ENCODE measurements at regions not wholly inside any gene's neighbourhood (a gene's known extent, or its start where the extent isn't known, plus 50 kb on each side); places are given as distances from the start of the nearest gene placed in this dataset.

DNA sequence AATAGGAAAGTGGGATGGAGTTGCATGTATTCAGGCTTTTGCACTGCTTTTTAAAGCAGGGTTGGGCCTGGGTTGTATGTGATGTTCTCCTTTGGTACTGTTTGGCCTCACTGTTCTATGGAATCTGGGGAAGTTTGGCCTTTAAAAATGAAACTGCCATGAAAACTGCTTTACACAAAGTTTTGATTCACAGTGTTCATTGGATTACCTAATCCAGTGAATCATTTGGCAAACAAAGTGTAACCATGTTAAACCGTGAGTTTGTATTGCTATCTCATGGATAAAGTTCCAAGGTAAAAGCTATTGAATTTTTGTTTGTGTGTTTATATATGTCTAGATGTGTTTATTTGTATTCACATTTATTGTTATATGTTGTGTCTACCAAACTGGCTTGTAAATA, 1658.6 kb downstream of the OLFM4 start:
- no peak for TF ChIP-seq EZH2 (IDR thresholded peaks at IDR 0.05; ENCODE audit: low read length, missing control alignments)
- TF ChIP-seq, protein P1, sequence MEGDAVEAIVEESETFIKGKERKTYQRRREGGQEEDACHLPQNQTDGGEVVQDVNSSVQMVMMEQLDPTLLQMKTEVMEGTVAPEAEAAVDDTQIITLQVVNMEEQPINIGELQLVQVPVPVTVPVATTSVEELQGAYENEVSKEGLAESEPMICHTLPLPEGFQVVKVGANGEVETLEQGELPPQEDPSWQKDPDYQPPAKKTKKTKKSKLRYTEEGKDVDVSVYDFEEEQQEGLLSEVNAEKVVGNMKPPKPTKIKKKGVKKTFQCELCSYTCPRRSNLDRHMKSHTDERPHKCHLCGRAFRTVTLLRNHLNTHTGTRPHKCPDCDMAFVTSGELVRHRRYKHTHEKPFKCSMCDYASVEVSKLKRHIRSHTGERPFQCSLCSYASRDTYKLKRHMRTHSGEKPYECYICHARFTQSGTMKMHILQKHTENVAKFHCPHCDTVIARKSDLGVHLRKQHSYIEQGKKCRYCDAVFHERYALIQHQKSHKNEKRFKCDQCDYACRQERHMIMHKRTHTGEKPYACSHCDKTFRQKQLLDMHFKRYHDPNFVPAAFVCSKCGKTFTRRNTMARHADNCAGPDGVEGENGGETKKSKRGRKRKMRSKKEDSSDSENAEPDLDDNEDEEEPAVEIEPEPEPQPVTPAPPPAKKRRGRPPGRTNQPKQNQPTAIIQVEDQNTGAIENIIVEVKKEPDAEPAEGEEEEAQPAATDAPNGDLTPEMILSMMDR (conservative IDR thresholded peaks at IDR 0.05 in 1 of 2, IDR thresholded peaks at IDR 0.05 in 1 of 2; ENCODE audit: low read depth in 1 of 2, low read length in 2 of 2): no peak
- Histone ChIP-seq H3K9me3 (ENCODE audit: control insufficient read depth, insufficient read depth, low read depth, low read length) (no peaks in the 10 kb centered on the region), H3K4me3 (replicated peaks in 1 of 4; ENCODE audit: control extremely low read depth in 1 of 4, insufficient read depth in 1 of 4, low read depth in 3 of 4, low read length in 4 of 4) (no peak overlapping the region), H3K4me1 (ENCODE audit: control insufficient read depth, extremely low read depth, insufficient read depth, low read length) (no peaks in the 10 kb centered on the region), H3K36me3 (ENCODE audit: control insufficient read depth, insufficient read depth, low read length) (no peaks in the 10 kb centered on the region), H3K4me2 (ENCODE audit: extremely low read depth, insufficient read depth, low read length) (no peak overlapping the region), H3K27ac (ENCODE audit: insufficient read depth, low read length) (no peak overlapping the region), H3K9ac (ENCODE audit: insufficient read depth, low read length) (no peak overlapping the region), H4K20me1 (ENCODE audit: control insufficient read depth, extremely low read depth, insufficient read depth, low read length) (no peaks in the 10 kb centered on the region), H2AFZ (ENCODE audit: low read length) (no peak overlapping the region), H3K27me3 (ENCODE audit: control insufficient read depth, insufficient read depth, low read length) (no peaks in the 10 kb centered on the region), H3K79me2 (ENCODE audit: control insufficient read depth, insufficient read depth, low read length) (no peaks in the 10 kb centered on the region)
- DNase-seq (ENCODE audit: low read depth in 2 of 2): no peak

- H3K4me3 ChIP-seq (replicated peaks in 1 of 4; ENCODE audit: control extremely low read depth in 1 of 4, insufficient read depth in 1 of 4, low read depth in 3 of 4, low read length in 4 of 4): no peak overlapping the region
- H3K79me2 ChIP-seq (ENCODE audit: control insufficient read depth, insufficient read depth, low read length): no peaks in the 10 kb centered on the region
Observed at GRCh38 chr13:54699831-54700230, 1671.2 kb downstream of the OLFM4 start.

DNA sequence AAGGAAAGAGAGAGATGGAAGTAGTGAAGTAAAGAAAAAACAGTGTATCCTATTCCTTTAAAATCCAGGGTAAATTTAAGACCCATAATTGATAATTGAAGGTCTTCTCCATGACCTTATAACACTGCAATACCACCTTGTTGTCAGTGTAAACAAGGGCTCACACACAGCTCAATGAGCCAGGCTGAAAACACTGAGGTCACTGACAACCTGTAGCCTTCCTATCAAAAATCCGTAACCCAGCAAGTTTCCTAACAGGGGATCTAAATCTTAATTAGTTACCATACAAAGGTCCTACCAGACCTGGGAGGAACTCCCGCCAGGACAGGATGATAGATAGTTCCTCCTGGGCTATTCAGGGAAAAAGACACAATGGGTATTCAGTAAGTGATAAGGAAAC, 1677.1 kb downstream of the OLFM4 start:
- Histone ChIP-seq H3K4me1 (ENCODE audit: control insufficient read depth, extremely low read depth, insufficient read depth, low read length) (no peaks in the 10 kb centered on the region), H3K4me2 (ENCODE audit: extremely low read depth, insufficient read depth, low read length) (no peak overlapping the region), H4K20me1 (ENCODE audit: control insufficient read depth, extremely low read depth, insufficient read depth, low read length) (no peaks in the 10 kb centered on the region), H3K36me3 (ENCODE audit: control insufficient read depth, insufficient read depth, low read length) (no peaks in the 10 kb centered on the region), H3K4me3 (replicated peaks in 1 of 4; ENCODE audit: control extremely low read depth in 1 of 4, insufficient read depth in 1 of 4, low read depth in 3 of 4, low read length in 4 of 4) (no peak overlapping the region), H3K9ac (ENCODE audit: insufficient read depth, low read length) (no peak overlapping the region), H3K27me3 (ENCODE audit: control insufficient read depth, insufficient read depth, low read length) (no peaks in the 10 kb centered on the region), H2AFZ (ENCODE audit: low read length) (no peak overlapping the region), H3K27ac (ENCODE audit: insufficient read depth, low read length) (no peak overlapping the region), H3K79me2 (ENCODE audit: control insufficient read depth, insufficient read depth, low read length) (no peaks in the 10 kb centered on the region), H3K9me3 (ENCODE audit: control insufficient read depth, insufficient read depth, low read depth, low read length) (no peaks in the 10 kb centered on the region)
- TF ChIP-seq EZH2 (IDR thresholded peaks at IDR 0.05; ENCODE audit: low read length, missing control alignments): no peak
- no peak for DNase-seq (ENCODE audit: low read depth in 2 of 2)

More at GRCh38 chr13:54699831-54700230, 1671.2 kb downstream of the OLFM4 start:
- no peak for TF ChIP-seq EZH2 (IDR thresholded peaks at IDR 0.05; ENCODE audit: low read length, missing control alignments)
- TF ChIP-seq, protein P1 (conservative IDR thresholded peaks at IDR 0.05 in 1 of 2, IDR thresholded peaks at IDR 0.05 in 1 of 2; ENCODE audit: low read depth in 1 of 2, low read length in 2 of 2): no peak
- H3K4me2 ChIP-seq (ENCODE audit: extremely low read depth, insufficient read depth, low read length): no peak overlapping the region
- H3K36me3 ChIP-seq (ENCODE audit: control insufficient read depth, insufficient read depth, low read length): no peaks in the 10 kb centered on the region
- no peaks in the 10 kb centered on the region for H3K27me3 ChIP-seq (ENCODE audit: control insufficient read depth, insufficient read depth, low read length)
- no peak for DNase-seq (ENCODE audit: low read depth in 2 of 2)
- no peak overlapping the region for H3K9ac ChIP-seq (ENCODE audit: insufficient read depth, low read length)
- H3K9me3 ChIP-seq (ENCODE audit: control insufficient read depth, insufficient read depth, low read depth, low read length): no peaks in the 10 kb centered on the region
- no peak overlapping the region for H2AFZ ChIP-seq (ENCODE audit: low read length)
- H4K20me1 ChIP-seq (ENCODE audit: control insufficient read depth, extremely low read depth, insufficient read depth, low read length): no peaks in the 10 kb centered on the region
- H3K4me1 ChIP-seq (ENCODE audit: control insufficient read depth, extremely low read depth, insufficient read depth, low read length): no peaks in the 10 kb centered on the region
- no peak overlapping the region for H3K27ac ChIP-seq (ENCODE audit: insufficient read depth, low read length)
